Bone marrow (tissue), 2 donors: ENCODE measurements at regions not wholly inside any gene's neighbourhood (a gene's known extent, or its start where the extent isn't known, plus 50 kb on each side); places are given as distances from the start of the nearest gene placed in this dataset.

Experiments
- DNase-seq, 2 donors: peaks; one replicate each; lab custom pipeline; 2025; lab: John Stamatoyannopoulos, UW

GRCh38 chr2:118738524-118739308 lies 108.7 kb downstream of the EN1 start:
- DNase-seq = no peak

- DNase-seq = no peak
Observed at GRCh38 chr2:118738106-118738505, 109.3 kb downstream of the EN1 start.

DNA sequence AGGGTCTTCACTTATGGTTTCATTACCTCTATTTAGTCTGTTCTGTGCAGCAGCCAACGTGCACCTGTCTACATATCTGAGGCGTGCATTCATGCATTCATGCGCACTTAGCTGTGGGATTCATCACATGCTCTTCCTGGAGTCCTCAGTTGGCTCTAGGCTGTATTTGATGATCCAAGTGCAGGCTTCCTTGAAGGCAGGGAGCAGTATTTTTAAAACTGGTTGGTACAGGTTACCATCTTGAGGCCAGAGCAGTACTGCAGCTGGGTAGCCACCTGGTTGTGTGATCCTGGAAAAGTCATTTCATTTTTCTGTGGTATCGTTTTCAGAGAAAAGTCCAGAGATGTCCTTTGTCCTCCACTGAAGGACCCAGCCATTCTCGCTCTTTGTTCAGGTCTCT lies 109.8 kb downstream of the EN1 start:
- no peak for DNase-seq

GRCh38 chr2:118732432-118732831 lies 115.0 kb downstream of the EN1 start:
- no peak for DNase-seq

DNA sequence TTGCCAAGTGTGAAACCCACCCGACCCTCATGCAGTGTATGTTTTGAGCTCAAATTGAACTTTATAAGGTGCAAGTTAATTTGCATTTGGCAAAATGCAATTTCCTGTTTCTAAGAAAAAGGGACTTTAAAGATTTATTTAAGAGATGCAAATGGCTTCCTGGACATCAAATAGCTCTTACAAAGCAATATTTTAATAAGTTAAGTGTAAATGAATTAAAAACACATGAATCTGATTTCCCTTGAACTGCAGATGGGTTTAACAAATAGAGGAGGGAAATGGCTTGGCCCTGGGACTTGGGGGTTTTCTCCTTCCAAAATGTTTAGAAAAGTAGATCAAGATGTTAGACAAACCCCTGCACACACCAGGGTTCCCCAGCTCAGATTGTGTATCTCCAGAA lies 116.0 kb downstream of the EN1 start:
- DNase-seq = no peak

DNA sequence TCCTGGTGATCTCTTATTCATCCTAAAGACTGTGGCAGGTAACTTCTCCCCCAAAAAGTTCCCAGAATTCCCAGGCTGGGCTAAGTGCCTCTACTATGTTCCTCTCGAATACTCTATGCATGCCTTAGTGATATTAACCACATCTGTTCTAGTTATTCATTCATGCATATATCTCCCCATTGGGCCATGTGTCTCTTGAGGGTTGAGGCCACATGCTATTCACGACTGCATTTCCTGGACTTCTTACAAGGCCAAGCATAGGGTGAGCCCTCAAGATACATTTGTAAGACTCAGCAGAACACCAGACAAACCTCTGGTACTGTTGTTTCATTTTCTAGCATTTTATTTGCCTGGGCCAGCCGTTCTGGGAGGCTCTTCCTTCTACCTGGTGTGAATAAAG lies 117.0 kb downstream of the EN1 start:
- no peak for DNase-seq

DNA sequence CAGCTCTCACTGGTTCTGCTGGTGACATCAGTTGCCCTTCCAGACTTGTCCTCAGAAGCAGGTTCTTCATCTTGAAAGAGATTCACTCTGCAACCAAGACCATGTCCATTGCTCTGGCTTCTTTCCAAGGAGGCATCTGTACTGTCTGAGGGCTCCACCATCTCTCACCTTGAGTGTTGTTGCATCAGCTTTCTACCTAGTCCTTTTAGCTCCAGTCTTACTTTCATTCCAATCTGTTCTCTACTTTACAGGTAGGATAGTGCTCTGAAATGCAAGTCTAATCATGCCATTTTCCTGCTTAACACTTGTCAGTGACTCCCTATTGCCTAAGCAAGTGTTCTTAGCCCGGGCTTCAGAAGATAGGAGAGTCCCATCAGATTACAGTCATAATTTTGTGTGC lies 117.7 kb downstream of the EN1 start:
- no peak for DNase-seq

- no peak for DNase-seq
Observed at GRCh38 chr2:118728984-118729383, 118.5 kb downstream of the EN1 start.

DNA sequence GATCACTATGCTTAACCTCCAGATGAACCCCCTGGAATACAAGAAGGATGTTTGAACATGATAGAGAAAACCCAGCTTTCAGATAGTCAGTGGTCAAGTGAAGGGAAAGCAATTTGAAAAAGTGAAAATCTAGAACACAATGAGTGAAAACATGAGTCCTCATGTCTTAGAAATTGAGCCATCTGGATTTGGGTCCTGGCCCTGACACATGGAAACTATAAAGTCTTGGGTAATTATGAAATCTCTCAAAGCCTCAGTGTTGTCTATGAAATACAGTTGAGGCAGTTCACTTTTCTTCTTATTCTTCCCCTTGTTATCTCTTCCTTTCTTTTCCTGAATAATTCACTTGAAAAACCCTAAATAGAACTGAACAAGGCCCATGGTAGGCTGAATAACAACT lies 120.6 kb downstream of the EN1 start:
- no peak for DNase-seq

DNA sequence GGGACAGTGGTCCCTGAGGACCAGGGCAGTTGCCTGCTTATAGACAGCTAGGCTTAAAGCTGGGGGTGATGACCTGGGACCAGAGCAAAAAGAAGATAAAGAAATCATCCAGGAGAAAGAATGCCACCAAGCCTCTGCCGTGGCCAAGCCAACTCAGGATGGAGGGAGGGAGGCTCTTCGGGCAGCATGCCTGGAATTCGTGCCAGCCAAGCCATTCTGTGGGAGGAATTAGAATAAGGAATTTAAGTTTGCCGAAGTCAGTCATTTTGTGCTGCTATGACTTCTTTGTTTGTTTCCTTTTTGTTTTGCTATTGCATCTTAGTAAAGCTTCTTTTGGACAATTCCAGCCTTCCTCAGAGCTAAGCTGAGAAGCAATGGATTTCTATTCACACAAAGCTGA lies 124.1 kb downstream of the EN1 start:
- DNase-seq = no peak

- DNase-seq = no peak
Observed at GRCh38 chr2:118722976-118723375, 124.5 kb downstream of the EN1 start.

DNA sequence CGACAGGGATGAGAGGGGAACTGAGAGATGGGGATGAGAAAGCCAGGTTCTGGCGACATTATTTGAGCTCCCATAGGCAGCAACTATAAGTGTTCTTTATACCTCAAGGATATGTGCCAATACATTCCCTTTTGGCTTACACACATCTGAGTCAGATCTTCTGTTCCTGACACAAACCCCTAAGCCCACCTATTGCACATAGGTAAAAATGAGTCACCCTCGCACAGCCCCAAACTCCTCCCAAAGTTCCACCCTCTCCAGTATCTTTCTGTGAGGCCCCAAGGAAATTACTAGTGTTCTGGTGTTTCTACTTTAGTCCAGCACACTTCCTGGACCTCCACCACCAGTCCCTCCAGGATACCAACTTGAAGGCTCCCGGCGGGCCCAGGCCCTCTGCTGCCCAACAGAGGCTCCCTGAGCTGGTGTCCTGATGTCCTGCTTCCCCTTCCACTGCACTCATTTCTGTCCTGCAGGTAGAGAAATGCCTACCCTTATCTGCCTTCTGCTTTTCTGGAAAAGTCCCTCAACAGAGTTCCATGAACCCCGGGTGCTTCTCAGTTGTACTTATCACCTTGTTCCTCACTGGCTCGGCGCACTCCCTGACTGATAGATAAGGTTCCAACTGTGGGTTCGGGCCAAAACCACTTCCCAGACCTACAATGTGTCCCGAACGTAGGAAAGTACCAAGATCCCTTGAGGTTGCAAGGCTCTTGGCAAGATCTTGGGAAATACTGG lies 125.5 kb downstream of the EN1 start:
- DNase-seq = no peak

- no peak for DNase-seq
Observed at GRCh38 chr2:118720866-118721265, 126.6 kb downstream of the EN1 start.

GRCh38 chr2:118718921-118719320 lies 128.5 kb downstream of the EN1 start:
- no peak for DNase-seq

DNA sequence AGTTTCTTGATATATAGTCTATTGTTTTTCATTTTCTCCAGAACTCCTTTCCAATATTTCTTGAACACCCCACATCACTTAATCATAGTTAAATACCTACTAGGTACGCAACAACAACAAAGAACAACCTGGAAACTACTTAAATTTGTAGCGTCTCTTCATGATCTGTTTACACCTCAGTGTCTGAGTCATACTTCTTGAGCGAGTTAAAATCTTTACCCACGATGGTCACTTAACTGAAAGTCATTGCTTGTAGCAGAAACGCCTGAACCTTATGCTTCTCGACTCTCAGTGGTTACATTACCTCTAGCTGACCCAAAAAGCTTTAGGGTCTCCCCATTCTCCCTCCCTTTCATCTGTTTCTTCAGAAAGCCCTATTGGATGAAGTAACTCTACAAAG lies 131.3 kb downstream of the EN1 start:
- DNase-seq = no peak

GRCh38 chr2:118714118-118714517 lies 133.3 kb downstream of the EN1 start:
- DNase-seq = no peak

GRCh38 chr2:118711603-118712002 lies 135.8 kb downstream of the EN1 start:
- no peak for DNase-seq

DNA sequence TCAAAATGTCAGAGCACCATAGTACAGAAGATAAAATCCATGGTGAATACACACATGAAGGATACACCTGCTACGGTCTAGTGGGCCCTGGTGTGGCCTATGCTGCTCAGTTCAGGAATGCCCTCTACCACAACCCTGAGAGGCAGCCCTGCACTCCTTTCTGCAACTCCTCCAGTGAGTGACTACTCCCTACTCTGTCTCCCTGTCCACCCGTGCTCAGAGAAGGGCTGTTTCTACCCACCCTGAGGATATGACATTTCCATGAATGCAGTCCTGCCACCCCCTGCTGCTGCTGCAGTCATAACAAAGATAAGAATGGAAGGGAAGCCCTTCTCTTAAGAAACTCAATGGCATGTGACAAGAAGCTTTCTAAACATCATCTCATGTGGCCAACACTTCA lies 137.0 kb downstream of the EN1 start:
- no peak for DNase-seq

DNA sequence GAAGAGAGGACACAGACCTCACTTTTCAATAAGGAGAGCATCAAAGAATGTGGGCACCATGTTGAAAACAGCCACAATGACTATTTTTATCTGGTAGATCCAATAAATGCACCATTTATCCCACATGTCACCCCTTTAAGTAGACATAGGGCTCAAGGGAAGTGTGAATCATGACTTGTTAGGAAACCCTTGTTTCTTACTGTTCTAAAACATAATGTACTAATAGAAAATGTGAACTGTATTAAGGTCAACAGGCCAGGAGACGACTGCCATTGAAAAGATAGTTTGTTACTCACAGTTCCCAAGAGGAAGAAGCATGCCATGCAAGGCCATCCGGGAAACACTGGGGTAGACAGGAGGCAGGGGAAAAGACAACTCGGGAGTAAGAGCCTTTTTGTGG lies 137.7 kb downstream of the EN1 start:
- DNase-seq = no peak

DNA sequence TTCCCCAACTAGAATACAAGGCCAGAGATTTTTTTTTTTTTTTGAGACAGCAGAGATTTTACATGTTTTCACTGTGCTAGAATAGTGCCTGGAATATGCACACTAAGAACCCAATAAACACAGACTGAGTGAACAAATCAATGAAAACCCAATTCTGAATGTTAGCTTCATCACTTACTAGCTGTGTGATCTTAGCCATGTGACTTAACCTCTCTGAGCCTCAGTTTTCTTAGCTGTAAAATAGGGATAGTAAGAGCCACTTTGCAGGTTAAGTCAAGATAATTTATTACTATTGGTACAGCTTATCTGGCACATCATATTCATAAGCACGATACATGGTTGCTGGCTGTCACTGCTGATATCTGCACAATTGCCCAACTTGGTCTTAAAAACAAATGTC lies 140.6 kb downstream of the EN1 start:
- no peak for DNase-seq

GRCh38 chr2:118706371-118706770 lies 141.1 kb downstream of the EN1 start:
- DNase-seq = no peak

DNA sequence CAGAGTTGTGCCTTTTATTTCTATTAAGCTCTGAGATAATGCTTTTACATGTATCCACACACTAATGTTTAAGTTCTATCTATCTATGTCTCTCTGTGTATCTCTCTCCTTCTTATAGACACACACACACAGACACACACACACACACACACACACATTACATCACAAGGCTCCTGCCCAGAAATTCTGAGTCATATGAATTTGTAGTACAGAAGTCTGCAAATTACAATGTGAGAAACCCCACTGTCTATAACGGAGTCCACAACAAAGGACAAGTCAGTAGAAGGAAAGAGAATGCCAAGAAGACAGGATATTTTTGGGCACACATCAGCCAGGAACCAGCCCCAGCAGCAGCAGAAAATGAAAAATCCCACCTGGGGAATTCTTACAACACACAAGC lies 142.4 kb downstream of the EN1 start:
- no peak for DNase-seq

GRCh38 chr2:118699447-118700175 lies 147.8 kb downstream of the EN1 start:
- DNase-seq = no peak
